ENCODE measurements at regions not wholly inside any gene's neighbourhood (a gene's known extent, or its start where the extent isn't known, plus 50 kb on each side); places are given as distances from the start of the nearest gene placed in this dataset.

DNA sequence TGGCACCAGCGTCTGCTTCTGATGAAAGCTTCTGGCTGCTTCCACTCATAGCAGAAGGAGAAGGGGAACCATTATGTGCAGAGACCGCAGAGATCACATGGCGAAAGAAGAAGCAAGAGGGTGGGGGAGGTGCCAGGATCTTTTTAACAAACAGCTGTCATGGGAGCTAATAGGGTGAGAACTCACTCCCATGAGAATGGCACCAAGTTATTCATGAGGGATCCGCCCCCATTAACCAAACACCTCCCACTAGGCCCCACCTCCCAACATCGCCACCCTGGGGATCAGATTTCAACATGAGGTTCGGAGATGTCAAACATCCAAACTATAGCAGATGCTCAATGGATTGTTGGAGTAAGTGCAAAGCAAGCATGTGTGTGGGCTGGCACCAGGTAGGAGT lies 125.8 kb upstream of the SLIT3 start:
- intact Hi-C loops (cut with micrococcal nuclease), result no loop called here
- H3K4me3 ChIP-seq, result no peak overlapping the region
- BruUV-seq (replicated peaks), result no TSS peak
- H3K79me2 ChIP-seq (ENCODE audit: control insufficient read depth, insufficient read depth, low read length), result no peaks in the 10 kb centered on the region
- no peak overlapping the region for H2AFZ ChIP-seq (ENCODE audit: low read depth, low read length)
- no peaks in the 10 kb centered on the region for H3K36me3 ChIP-seq (ENCODE audit: control insufficient read depth, insufficient read depth, low read length)
- no peak overlapping the region for H3K27ac ChIP-seq (ENCODE audit: extremely low read depth, low read depth, low read length)
- 0% methylated on average over 6 of the region's 6 CpGs for WGBS (ENCODE audit: insufficient coverage, low coverage, missing lambda C conversion rate)
- no peaks in the 10 kb centered on the region for H4K20me1 ChIP-seq (replicated peaks; ENCODE audit: control insufficient read depth, insufficient read depth, low read length)
- no peak for TF ChIP-seq ARID1B (IDR thresholded peaks at IDR 0.05)
- TF ChIP-seq, protein P1, sequence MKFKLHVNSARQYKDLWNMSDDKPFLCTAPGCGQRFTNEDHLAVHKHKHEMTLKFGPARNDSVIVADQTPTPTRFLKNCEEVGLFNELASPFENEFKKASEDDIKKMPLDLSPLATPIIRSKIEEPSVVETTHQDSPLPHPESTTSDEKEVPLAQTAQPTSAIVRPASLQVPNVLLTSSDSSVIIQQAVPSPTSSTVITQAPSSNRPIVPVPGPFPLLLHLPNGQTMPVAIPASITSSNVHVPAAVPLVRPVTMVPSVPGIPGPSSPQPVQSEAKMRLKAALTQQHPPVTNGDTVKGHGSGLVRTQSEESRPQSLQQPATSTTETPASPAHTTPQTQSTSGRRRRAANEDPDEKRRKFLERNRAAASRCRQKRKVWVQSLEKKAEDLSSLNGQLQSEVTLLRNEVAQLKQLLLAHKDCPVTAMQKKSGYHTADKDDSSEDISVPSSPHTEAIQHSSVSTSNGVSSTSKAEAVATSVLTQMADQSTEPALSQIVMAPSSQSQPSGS (CRISPR knock-in tag; IDR thresholded peaks at IDR 0.05), result no peak
- TF ChIP-seq ZNF12 (CRISPR knock-in tag; IDR thresholded peaks at IDR 0.05), result no peak
- no peak for TF ChIP-seq SREBF1 (IDR thresholded peaks at IDR 0.05; ENCODE audit: borderline replicate concordance, low read depth, low read length)
- TF ChIP-seq ASH1L (IDR thresholded peaks at IDR 0.05; ENCODE audit: borderline replicate concordance, low read depth, partially characterized antibody), result no peak
- TF ChIP-seq SP1 (CRISPR knock-in tag; IDR thresholded peaks at IDR 0.05), result no peak
- no peak for TF ChIP-seq TBP (optimal IDR thresholded peaks at IDR 0.05; ENCODE audit: low read depth, low read length)
- no peak for TF ChIP-seq RBM14 (IDR thresholded peaks at IDR 0.05; ENCODE audit: borderline replicate concordance, insufficient read depth, low read depth, low read length)
- TF ChIP-seq, protein P2, sequence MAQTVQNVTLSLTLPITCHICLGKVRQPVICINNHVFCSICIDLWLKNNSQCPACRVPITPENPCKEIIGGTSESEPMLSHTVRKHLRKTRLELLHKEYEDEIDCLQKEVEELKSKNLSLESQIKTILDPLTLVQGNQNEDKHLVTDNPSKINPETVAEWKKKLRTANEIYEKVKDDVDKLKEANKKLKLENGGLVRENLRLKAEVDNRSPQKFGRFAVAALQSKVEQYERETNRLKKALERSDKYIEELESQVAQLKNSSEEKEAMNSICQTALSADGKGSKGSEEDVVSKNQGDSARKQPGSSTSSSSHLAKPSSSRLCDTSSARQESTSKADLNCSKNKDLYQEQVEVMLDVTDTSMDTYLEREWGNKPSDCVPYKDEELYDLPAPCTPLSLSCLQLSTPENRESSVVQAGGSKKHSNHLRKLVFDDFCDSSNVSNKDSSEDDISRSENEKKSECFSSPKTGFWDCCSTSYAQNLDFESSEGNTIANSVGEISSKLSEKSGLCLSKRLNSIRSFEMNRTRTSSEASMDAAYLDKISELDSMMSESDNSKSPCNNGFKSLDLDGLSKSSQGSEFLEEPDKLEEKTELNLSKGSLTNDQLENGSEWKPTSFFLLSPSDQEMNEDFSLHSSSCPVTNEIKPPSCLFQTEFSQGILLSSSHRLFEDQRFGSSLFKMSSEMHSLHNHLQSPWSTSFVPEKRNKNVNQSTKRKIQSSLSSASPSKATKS (CRISPR knock-in tag; IDR thresholded peaks at IDR 0.05), result no peak
- no peak for TF ChIP-seq ESRRA (IDR thresholded peaks at IDR 0.05; ENCODE audit: borderline replicate concordance, low read depth)
- no peak for TF ChIP-seq NFE2L1 (tag; IDR thresholded peaks at IDR 0.05; ENCODE audit: borderline replicate concordance, low read depth)
- TF ChIP-seq, protein P3, sequence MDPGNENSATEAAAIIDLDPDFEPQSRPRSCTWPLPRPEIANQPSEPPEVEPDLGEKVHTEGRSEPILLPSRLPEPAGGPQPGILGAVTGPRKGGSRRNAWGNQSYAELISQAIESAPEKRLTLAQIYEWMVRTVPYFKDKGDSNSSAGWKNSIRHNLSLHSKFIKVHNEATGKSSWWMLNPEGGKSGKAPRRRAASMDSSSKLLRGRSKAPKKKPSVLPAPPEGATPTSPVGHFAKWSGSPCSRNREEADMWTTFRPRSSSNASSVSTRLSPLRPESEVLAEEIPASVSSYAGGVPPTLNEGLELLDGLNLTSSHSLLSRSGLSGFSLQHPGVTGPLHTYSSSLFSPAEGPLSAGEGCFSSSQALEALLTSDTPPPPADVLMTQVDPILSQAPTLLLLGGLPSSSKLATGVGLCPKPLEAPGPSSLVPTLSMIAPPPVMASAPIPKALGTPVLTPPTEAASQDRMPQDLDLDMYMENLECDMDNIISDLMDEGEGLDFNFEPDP (CRISPR knock-in tag; IDR thresholded peaks at IDR 0.05), result no peak
- FAIRE-seq, result no peak
- no peaks in the 10 kb centered on the region for H3K27me3 ChIP-seq (ENCODE audit: control insufficient read depth in 2 of 2, insufficient read depth in 2 of 2, low read length in 2 of 2)
- CTCF ChIA-PET (ENCODE audit: low intra/inter-chr PET ratio), result no interaction called here
- in situ Hi-C loops (cut with MboI), result no loop called here
- H3K4me1 ChIP-seq (replicated peaks in 1 of 2; ENCODE audit: control insufficient read depth in 2 of 2, insufficient read depth in 2 of 2, low read length in 2 of 2), result no peaks in the 10 kb centered on the region
- no peak for ATAC-seq
- POLR2A ChIA-PET, result no interaction called here
- no peak overlapping the region for H3K4me2 ChIP-seq (ENCODE audit: insufficient read depth, low read length)
- no peaks in the 10 kb centered on the region for H3K9me1 ChIP-seq (ENCODE audit: control insufficient read depth, insufficient read depth, low read length)
- H3K9me3 ChIP-seq (replicated peaks; ENCODE audit: control insufficient read depth, insufficient read depth, low read depth, low read length), result no peaks in the 10 kb centered on the region
- DNase-seq (ENCODE audit: extremely low read depth in 1 of 4, low spot score in 3 of 4), result no peak
- no peak overlapping the region for H3K9ac ChIP-seq (ENCODE audit: insufficient read depth in 1 of 2, low read depth in 2 of 2, low read length in 2 of 2)

Data from K562 (cell line).